Kidney (tissue), 13 donors: ENCODE measurements at regions not wholly inside any gene's neighbourhood (a gene's known extent, or its start where the extent isn't known, plus 50 kb on each side); places are given as distances from the start of the nearest gene placed in this dataset.

Experiments used
- DNase-seq, 5 donors: peaks; one replicate each; pipeline ENCODE4 v3.0.0-alpha.2; 2013 to 2020
- FAIRE-seq: peaks from 2 replicates; lab custom pipeline; 2012; peaks lifted over from hg19 to GRCh38; lab: Jason Lieb, UNC
- H3K27ac ChIP-seq, 2 donors: one replicate each; pipeline ENCODE4 v1.7.0; 2013; ENCODE audit warnings: low read depth in 2 of 2, low read length in 2 of 2, inconsistent platforms in 1 of 2
- H3K27me3 ChIP-seq: one replicate; pipeline ENCODE4 v1.7.1; 2013; ENCODE audit warnings: low read length, inconsistent platforms; ENCODE audit not compliant: control insufficient read depth, insufficient read depth
- H3K36me3 ChIP-seq, 3 donors: one replicate each; pipeline versions ENCODE4 v1.7.0 to v1.7.1; 2013; ENCODE audit warnings: low read length in 3 of 3, control low read depth in 1 of 3, inconsistent platforms in 1 of 3; ENCODE audit not compliant: insufficient read depth in 3 of 3, control insufficient read depth in 2 of 3
- H3K4me1 ChIP-seq, 3 donors: one replicate each; pipeline versions ENCODE4 v1.7.0 to v1.7.1; 2013; ENCODE audit warnings: low read length in 3 of 3, inconsistent platforms in 1 of 3, low read depth in 1 of 3; ENCODE audit not compliant: control insufficient read depth in 2 of 3, insufficient read depth in 2 of 3
- H3K4me3 ChIP-seq, 3 donors: one replicate each; pipeline versions ENCODE4 v1.7.0 to v1.8.1; 2013; ENCODE audit warnings: low read length in 3 of 3, control low read depth in 1 of 3, inconsistent platforms in 1 of 3
- H3K9ac ChIP-seq, 3 donors: one replicate each; pipeline versions ENCODE4 v1.7.0 to v1.7.1; 2013; ENCODE audit warnings: low read length in 3 of 3, control low read depth in 1 of 3, inconsistent platforms in 1 of 3
- H3K9me3 ChIP-seq, 3 donors: one replicate each; pipeline versions ENCODE4 v1.7.0 to v1.7.1; 2013; ENCODE audit warnings: low read length in 3 of 3, control low read depth in 1 of 3, inconsistent platforms in 1 of 3; ENCODE audit not compliant: control insufficient read depth in 2 of 3, insufficient read depth in 1 of 3
- CTCF ChIP-seq: IDR thresholded peaks from 3 replicates; pipeline ENCODE4 v1.5.1; 2012; ENCODE audit warnings: mild to moderate bottlenecking, moderate library complexity, borderline replicate concordance; ENCODE audit not compliant: insufficient read depth; ENCODE audit errors: extremely low read depth
- intact Hi-C: fragments of 100-400 bp; cut with DNase I; formaldehyde crosslinking; loops from one replicate; pipeline ENCODE4 v1.11.1; 2022
- donor health status: control.
- donor health status: control.
- donor health status: control.
- donor health status: control.
- donor health status: control.
- donor health status: DM: yes; HTN: yes; CAD: no.
- donor health status: Normal renal cell carcinoma (clear cell type).

DNA sequence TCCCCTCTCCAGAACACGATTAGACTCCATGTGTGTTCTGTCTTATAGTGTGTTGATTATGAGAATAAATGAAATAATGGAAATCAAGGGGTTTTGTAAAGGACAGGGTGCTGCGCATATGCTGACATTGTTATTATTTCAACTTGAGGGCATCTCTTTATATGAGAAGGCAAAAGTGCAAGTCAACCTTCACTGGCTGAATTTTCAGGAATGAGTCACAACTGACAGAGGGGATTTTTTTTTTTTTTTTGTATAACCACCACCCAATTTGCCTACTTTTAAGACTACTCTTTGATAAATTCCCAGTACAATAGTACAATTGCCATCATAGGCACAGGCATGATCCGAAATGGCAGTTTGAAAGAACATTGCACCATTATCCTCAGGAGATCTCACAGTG, 419.2 kb upstream of the NMUR2 start:
- no peaks in the 10 kb centered on the region for H3K36me3 ChIP-seq
- no peaks in the 10 kb centered on the region for H3K4me1 ChIP-seq
- H3K27me3 ChIP-seq: no peaks in the 10 kb centered on the region
- no peak for FAIRE-seq
- H3K4me3 ChIP-seq: no peak overlapping the region
- no peak overlapping the region for H3K27ac ChIP-seq
- no peak for DNase-seq
- no peak overlapping the region for H3K9ac ChIP-seq
- no peak for TF ChIP-seq CTCF
- intact Hi-C loops: no loop called here
- H3K9me3 ChIP-seq: no peaks in the 10 kb centered on the region

DNA sequence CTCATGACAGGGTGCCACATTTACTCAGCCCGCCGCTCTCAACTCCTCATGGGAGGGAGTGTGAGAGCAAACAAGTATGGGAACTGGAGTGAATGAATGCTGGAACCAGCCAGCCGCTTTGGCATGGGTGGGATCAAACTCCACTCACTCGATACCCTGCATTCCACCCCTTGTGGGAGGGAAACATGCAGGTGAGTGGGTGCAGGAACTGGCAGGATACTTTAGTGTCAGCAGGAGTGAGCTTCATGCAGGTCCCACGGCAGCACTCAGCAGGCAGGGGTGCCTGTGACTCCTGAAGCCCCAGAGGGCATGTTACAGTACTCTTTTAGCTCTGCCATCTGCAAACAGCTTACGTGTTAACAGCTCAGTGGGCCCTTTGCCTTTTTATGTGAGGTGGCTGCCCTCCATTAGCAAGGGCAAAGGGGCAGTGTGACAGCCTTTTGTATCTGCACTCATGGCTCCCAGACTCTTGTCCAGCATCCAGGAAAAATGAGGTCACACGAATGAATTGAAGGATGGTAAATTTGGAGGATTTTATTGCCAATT, 433.2 kb upstream of the NMUR2 start:
- H3K4me3 ChIP-seq: no peak overlapping the region
- no peak for TF ChIP-seq CTCF
- no peak for FAIRE-seq
- no peaks in the 10 kb centered on the region for H3K4me1 ChIP-seq
- no peak overlapping the region for H3K27ac ChIP-seq
- DNase-seq: no peak
- intact Hi-C loops: no loop called here
- no peaks in the 10 kb centered on the region for H3K27me3 ChIP-seq
- H3K9me3 ChIP-seq: no peaks in the 10 kb centered on the region
- no peak overlapping the region for H3K9ac ChIP-seq
- H3K36me3 ChIP-seq: no peaks in the 10 kb centered on the region

GRCh38 chr5:152844713-152845112, 439.6 kb upstream of the NMUR2 start:
- DNase-seq (no peak), FAIRE-seq (no peak)
- no peaks in the 10 kb centered on the region for H3K36me3 ChIP-seq
- no peak overlapping the region for H3K27ac ChIP-seq
- H3K4me3 ChIP-seq: no peak overlapping the region
- H3K9ac ChIP-seq: no peak overlapping the region
- no peaks in the 10 kb centered on the region for H3K4me1 ChIP-seq
- no peak for TF ChIP-seq CTCF
- no peaks in the 10 kb centered on the region for H3K9me3 ChIP-seq
- no peaks in the 10 kb centered on the region for H3K27me3 ChIP-seq
- intact Hi-C loops: no loop called here

GRCh38 chr5:152853361-152853760, 448.3 kb upstream of the NMUR2 start:
- no peak for DNase-seq
- Histone ChIP-seq H3K4me1 (no peaks in the 10 kb centered on the region), H3K9me3 (no peaks in the 10 kb centered on the region), H3K36me3 (no peaks in the 10 kb centered on the region), H3K27ac (no peak overlapping the region), H3K9ac (no peak overlapping the region), H3K4me3 (no peak overlapping the region), H3K27me3 (no peaks in the 10 kb centered on the region)
- TF ChIP-seq CTCF: no peak
- intact Hi-C loops: no loop called here
- no peak for FAIRE-seq
